Neuron (in vitro differentiated cells): ENCODE measurements at regions not wholly inside any gene's neighbourhood (a gene's known extent, or its start where the extent isn't known, plus 50 kb on each side); places are given as distances from the start of the nearest gene placed in this dataset.

Experiments
- H2AFZ ChIP-seq: one replicate; pipeline ENCODE4 v1.6.1; 2013; ENCODE audit warnings: low read depth, mild to moderate bottlenecking, inconsistent platforms, low read length, moderate library complexity
- H3K27me3 ChIP-seq: one replicate; pipeline ENCODE4 v1.6.1; 2013; ENCODE audit warnings: low read length; ENCODE audit not compliant: insufficient read depth
- H3K36me3 ChIP-seq: one replicate; pipeline ENCODE4 v1.6.1; 2013; ENCODE audit warnings: low read length; ENCODE audit not compliant: insufficient read depth
- H3K4me1 ChIP-seq: one replicate; pipeline ENCODE4 v1.6.1; 2013; ENCODE audit warnings: low read length; ENCODE audit not compliant: insufficient read depth
- H3K4me3 ChIP-seq: 2 replicates; pipeline ENCODE4 v1.5.1; 2013; ENCODE audit warnings: mild to moderate bottlenecking, low read length, moderate library complexity
- H3K9me3 ChIP-seq: one replicate; pipeline ENCODE4 v1.6.1; 2013; ENCODE audit warnings: low read length

- Histone ChIP-seq H3K4me3 (no peak overlapping the region), H3K9me3 (no peaks in the 10 kb centered on the region), H3K36me3 (no peaks in the 10 kb centered on the region), H3K4me1 (no peaks in the 10 kb centered on the region), H2AFZ (no peak overlapping the region), H3K27me3 (no peaks in the 10 kb centered on the region)
Observed at GRCh38 chr3:135792174-135792573, 173.4 kb upstream of the PPP2R3A start.

DNA sequence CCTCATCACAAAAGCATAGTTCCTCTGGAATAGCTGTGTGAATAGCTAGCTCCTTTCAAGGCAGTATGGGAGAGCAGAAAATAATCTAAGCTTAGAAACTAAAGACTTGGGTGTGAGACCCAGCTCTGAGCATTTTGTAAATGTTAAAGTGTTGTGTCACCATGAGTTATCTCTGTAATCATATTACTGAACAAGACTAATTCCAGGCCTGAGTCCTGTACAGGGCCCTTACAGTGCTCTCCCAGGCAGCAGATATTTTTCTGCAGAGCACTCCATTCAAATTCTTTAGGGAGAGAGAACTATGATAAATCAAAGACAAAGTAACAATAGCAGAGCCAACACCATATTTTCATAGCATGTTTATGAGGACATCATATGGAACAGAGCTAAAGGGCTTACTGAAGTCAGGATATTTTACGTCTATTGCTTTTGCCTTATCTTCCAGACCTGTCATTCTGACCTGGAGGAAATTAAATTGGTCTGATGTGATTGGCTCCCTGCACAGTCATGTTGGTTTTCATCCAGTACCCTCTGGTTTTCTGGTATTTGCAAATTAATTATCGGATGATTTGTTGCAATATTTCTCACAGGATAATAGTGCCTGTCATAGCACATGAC lies 172.6 kb upstream of the PPP2R3A start:
- Histone ChIP-seq H2AFZ (no peak overlapping the region), H3K36me3 (no peaks in the 10 kb centered on the region), H3K9me3 (no peaks in the 10 kb centered on the region), H3K4me3 (no peak overlapping the region), H3K4me1 (no peaks in the 10 kb centered on the region), H3K27me3 (no peaks in the 10 kb centered on the region)

DNA sequence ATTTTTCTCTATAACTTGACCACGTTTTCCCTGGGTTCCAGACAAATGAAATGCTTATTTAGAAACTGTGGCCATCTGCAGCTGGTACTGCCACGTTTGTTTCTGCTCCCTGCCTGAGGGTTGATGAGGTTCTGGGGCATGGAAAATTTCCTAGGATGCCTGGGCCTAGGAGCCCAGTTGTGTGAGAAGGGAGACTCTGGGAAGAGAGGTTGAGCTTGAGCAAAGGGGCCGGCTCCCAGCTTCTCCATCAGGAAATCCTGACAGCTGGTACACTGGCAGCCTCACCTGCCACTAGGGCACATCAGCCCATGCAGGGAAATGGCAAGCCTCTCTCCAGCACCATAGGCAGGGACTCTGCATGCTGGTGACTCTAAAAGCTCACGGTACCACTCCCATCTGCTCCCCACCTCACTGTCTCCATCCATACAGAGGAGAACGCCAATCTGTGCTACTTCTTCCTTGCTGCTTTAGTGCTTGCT lies 165.4 kb upstream of the PPP2R3A start:
- Histone ChIP-seq H3K36me3 (no peaks in the 10 kb centered on the region), H3K4me3 (no peak overlapping the region), H3K9me3 (no peaks in the 10 kb centered on the region), H3K27me3 (no peaks in the 10 kb centered on the region), H3K4me1 (no peaks in the 10 kb centered on the region), H2AFZ (no peak overlapping the region)

DNA sequence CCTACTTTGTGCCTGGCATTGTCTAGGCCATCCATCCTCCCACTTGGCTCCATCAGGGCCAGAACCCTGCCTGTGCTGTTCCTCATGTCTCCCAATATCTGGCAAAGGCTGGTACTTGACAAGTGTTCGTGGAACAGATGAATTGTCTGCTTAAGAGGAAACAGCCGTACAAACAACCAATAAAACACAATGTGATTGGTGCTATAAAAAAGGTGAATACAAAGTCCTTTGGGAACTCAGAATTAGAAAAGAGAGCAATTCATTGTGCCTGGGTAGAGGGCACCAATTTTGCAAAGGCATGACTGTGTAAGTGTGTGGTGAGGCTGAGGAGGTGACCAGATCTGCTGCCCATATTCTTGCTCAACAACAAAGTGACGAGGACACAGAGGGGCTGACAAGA lies 164.5 kb upstream of the PPP2R3A start:
- Histone ChIP-seq H3K27me3 (no peaks in the 10 kb centered on the region), H2AFZ (no peak overlapping the region), H3K4me1 (no peaks in the 10 kb centered on the region), H3K9me3 (no peaks in the 10 kb centered on the region), H3K36me3 (no peaks in the 10 kb centered on the region), H3K4me3 (no peak overlapping the region)

- Histone ChIP-seq H3K9me3 (no peaks in the 10 kb centered on the region), H3K4me3 (no peak overlapping the region), H3K4me1 (no peaks in the 10 kb centered on the region), H3K27me3 (no peaks in the 10 kb centered on the region), H2AFZ (no peak overlapping the region), H3K36me3 (no peaks in the 10 kb centered on the region)
Observed at GRCh38 chr3:135802171-135802570, 163.4 kb upstream of the PPP2R3A start.

DNA sequence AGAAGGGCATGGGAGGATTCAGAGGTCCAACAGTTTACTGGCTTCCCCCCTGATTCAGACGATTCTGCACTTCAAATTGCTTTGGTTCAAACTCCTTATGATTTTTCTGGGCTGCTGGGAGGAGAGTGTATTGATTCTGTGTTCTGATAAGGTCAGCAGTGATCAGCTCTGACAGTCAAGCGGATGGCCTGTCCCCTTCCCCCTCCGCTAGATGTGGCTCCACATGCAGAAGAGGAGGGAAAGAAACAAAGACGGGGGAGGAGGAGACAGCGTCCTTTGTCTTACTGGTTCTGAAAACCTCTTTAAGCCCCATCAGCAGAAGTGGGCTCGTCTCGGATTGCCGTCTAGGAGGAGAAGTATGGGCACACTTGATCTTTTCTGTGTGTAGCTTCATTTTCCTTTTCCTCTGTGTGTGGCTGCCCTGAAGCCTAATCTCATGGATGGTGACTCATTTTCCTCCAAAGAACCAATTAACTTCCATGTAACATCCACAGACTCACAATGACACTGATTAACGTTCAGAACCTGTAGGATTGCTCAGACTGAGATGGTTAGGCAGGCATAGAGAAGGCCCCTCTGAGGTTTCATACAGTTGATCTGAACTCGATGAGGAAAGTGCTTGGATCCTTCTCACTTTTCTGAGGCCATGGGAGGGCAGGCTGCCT lies 162.4 kb upstream of the PPP2R3A start:
- Histone ChIP-seq H3K4me3 (no peak overlapping the region), H3K4me1 (no peaks in the 10 kb centered on the region), H3K27me3 (no peaks in the 10 kb centered on the region), H3K9me3 (no peaks in the 10 kb centered on the region), H3K36me3 (no peaks in the 10 kb centered on the region), H2AFZ (no peak overlapping the region)

DNA sequence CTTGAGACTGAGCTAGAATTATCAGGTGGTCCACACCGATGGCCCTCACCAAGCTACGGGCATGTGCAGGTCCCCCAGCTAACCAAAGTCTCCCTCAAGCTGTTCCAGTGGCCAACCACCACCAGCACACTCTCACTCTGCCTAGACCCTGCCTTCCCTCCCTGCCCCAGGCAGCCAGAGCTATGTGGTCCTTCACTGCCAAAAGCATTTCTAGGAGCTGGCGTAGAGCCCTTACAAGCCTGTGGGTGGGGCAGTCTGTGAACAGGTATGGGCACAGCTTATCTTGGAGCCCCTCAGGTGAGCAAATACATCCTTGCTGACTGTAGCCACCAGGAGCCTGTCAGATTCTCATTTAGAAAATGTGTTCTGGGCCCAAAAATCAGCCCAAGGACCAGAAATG lies 159.8 kb upstream of the PPP2R3A start:
- Histone ChIP-seq H2AFZ (no peak overlapping the region), H3K4me3 (no peak overlapping the region), H3K4me1 (no peaks in the 10 kb centered on the region), H3K36me3 (no peaks in the 10 kb centered on the region), H3K27me3 (no peaks in the 10 kb centered on the region), H3K9me3 (no peaks in the 10 kb centered on the region)

GRCh38 chr3:135806317-135806716 lies 159.2 kb upstream of the PPP2R3A start:
- no peaks in the 10 kb centered on the region for H3K27me3 ChIP-seq
- no peaks in the 10 kb centered on the region for H3K36me3 ChIP-seq
- no peak overlapping the region for H3K4me3 ChIP-seq
- no peaks in the 10 kb centered on the region for H3K4me1 ChIP-seq
- H2AFZ ChIP-seq = no peak overlapping the region
- H3K9me3 ChIP-seq = no peaks in the 10 kb centered on the region

DNA sequence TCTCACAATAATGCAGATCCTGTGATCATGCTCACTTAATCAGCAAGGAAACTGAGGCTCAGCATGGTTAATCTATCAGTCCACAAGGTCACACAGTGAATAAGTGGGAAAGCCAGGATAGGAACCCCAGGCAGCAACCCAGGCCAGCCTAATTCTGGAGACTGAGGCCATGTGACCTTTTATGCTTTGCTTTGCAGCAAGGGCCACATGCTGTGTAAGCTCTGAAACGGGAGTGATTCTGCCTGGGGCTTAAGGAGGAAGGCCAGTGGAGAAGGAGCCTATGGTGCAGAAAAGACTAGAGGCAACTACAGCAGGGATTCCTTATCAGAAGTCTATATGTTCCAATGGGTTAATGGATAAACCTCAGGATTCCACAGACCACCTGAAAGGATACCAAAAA lies 157.6 kb upstream of the PPP2R3A start:
- Histone ChIP-seq H2AFZ (no peak overlapping the region), H3K9me3 (no peaks in the 10 kb centered on the region), H3K4me3 (no peak overlapping the region), H3K4me1 (no peaks in the 10 kb centered on the region), H3K36me3 (no peaks in the 10 kb centered on the region), H3K27me3 (no peaks in the 10 kb centered on the region)

- Histone ChIP-seq H3K36me3 (no peaks in the 10 kb centered on the region), H3K4me3 (no peak overlapping the region), H3K9me3 (no peaks in the 10 kb centered on the region), H3K27me3 (no peaks in the 10 kb centered on the region), H3K4me1 (no peaks in the 10 kb centered on the region), H2AFZ (no peak overlapping the region)
Observed at GRCh38 chr3:135809021-135809634, 156.4 kb upstream of the PPP2R3A start.

DNA sequence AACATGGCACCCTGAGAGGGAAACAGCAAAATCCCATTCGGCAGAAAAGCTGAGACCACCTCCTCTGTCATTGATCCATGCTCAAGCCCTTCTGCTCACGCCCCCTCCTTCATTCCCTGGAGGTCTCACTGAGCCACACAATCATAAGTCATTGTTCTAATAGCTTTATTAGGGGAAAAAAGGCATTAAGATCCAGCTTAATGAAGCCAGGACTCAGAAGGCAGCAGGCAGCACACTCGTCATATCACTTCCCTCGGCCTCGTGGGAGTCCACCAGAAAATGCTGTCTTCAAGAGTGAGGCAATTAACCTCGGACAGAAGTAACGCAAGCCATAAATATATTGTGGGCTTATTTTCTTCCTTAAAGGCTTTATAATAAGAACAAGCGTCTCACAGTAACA lies 153.9 kb upstream of the PPP2R3A start:
- Histone ChIP-seq H3K4me3 (no peak overlapping the region), H3K4me1 (no peaks in the 10 kb centered on the region), H3K36me3 (no peaks in the 10 kb centered on the region)

GRCh38 chr3:135812057-135812456 lies 153.5 kb upstream of the PPP2R3A start:
- H3K27me3 ChIP-seq = no peaks in the 10 kb centered on the region
- H3K4me3 ChIP-seq = no peak overlapping the region
- H3K4me1 ChIP-seq = no peaks in the 10 kb centered on the region

More for the DNA sequence above, 153.9 kb upstream of the PPP2R3A start:
- no peaks in the 10 kb centered on the region for H3K9me3 ChIP-seq
- H3K27me3 ChIP-seq = no peaks in the 10 kb centered on the region
- H2AFZ ChIP-seq = no peak overlapping the region

DNA sequence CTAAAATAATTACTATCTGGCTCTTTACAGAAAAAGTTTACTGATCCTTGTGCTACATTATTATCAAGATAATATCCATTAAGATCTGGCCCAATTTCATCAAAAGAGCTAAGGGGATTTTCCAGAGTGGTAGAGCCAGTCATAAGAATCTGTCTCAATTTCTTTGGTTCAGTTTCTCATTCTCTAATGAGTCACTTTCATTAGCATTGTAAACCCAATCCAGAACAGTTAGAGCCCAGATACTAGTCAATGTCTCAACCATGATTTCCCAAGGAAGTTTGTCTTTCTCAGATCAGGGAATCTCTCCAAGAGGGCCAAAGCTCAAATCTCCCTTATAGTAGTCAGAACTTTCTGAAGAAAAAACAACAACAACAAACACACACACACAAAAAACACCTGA lies 131.1 kb upstream of the PPP2R3A start:
- H3K9me3 ChIP-seq = no peaks in the 10 kb centered on the region
- H3K4me1 ChIP-seq = no peaks in the 10 kb centered on the region
- H2AFZ ChIP-seq = no peak overlapping the region
- H3K4me3 ChIP-seq = no peak overlapping the region
- H3K36me3 ChIP-seq = no peaks in the 10 kb centered on the region
- no peaks in the 10 kb centered on the region for H3K27me3 ChIP-seq

More at GRCh38 chr3:135812057-135812456, 153.5 kb upstream of the PPP2R3A start:
- Histone ChIP-seq H3K9me3 (no peaks in the 10 kb centered on the region), H3K36me3 (no peaks in the 10 kb centered on the region), H2AFZ (no peak overlapping the region)
